HL-60/S4 treated with retinoic acid at 250 ng/mL for 4 days and 3 days (cell line): ENCODE measurements at regions not wholly inside any gene's neighbourhood (a gene's known extent, or its start where the extent isn't known, plus 50 kb on each side); places are given as distances from the start of the nearest gene placed in this dataset.
"Not testable (repeated sequence)": the region's sequence is repeated elsewhere in the genome, so short reads cannot be mapped to it uniquely, and the experiment has no call there.

Experiments
- in situ Hi-C: fragments of 300-500 bp; cut with MboI; formaldehyde crosslinking; loops from 2 replicates; pipeline ENCODE4 v1.7.0; 2022; ENCODE audit warnings: low sequenced_read_pairs

- in situ Hi-C loops, result no loop called here
Observed at GRCh38 chr10:109007514-109007913, 915.8 kb downstream of the XPNPEP1 start.

DNA sequence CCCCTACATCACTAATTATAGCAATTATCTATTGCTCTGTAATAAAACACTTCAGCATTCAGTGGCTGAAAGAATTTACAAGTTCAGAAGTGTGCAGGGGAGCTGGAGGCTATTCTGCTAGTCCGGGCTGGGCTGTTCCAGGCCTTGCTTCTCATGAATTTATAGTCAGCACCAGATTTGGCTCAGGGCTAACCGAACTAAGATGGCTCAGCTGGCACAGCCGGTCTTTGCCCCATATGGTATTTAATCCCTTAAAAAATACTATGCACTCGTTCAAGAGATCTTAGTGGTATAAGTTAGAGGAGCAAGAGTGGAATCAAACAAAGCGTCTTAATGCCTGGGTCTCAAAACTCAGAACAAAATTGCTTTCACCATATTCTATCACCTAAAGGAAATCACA is 932.9 kb downstream of the XPNPEP1 start:
- in situ Hi-C loops, result no loop called here

DNA sequence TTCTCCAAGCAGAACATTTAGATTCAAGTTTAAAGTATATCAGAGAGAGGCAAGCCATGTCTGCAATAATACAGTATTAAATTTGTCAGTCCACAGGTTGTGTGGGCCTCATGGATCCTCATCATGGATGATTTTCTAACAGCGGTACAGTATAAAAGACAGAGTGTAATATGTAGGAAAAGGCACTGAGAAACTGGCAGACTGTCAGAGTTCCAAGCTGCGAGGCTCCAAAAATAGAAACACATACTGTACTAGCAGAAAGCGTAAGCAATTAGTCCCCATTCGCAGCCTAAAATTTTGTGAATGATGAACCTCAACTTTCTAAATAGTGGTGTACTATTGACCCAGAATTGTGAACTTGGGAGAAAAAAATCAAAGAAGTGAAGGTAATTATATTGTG is 933.3 kb downstream of the XPNPEP1 start:
- in situ Hi-C loops, result no loop called here

DNA sequence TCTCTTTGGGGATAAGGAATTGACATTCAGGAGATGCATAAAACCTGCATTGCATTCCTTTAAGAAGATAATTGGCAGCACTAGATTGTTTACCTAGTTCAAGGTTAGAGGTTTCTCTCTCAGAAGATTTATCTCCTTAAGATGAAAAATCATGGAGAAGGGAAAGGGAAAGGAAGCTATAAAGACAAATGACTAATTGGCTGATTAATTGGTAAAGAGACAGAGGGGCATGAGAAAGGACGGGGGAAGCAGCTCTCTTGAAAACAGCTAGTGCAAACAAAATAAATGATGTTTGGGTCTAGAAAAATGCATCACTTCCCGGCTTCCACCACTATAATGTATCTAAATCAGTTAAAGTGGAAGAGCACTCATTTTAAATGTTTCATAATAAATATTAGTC is 941.2 kb downstream of the XPNPEP1 start:
- in situ Hi-C loops, result no loop called here

DNA sequence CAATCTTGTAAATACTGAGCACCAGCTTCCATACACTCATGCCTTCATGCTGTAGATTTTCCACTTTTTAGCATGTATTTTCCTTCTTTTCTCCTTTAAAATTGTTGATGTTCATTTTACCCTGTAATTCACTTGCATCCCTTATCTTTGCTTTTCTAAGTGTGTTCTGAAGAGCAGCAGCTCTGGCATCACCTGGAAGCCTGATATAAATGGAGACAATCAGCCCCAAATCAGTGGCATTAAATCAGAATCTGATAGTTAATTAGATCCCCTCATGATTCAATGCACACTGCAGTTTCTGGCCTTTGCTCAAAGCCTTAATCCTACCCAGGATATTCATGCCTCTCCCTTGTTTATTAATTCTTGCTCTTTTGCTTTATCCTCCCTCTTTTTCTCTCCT is 942.4 kb downstream of the XPNPEP1 start:
- in situ Hi-C loops, result no loop called here

GRCh38 chr10:108975459-108976058 is 947.8 kb downstream of the XPNPEP1 start:
- in situ Hi-C loops, result no loop called here

DNA sequence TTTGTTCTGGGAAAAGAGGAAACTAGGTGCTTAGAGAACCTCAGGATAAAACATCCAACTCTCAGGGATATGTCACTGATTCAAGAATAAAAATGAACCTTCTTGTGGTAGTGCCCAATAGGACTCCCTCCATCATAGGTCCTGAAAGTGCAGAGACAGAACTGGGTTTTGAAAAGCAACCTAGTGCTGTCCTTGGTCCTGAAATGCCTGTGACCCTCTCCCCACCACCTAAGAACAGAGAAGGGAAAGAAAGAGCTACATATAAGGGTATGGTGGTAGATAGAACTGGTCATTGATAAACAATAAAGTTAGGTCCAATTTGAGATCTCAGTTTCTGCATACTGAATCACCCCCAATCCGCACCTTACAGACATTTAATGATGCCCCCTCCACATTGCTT is 953.3 kb downstream of the XPNPEP1 start:
- in situ Hi-C loops, result no loop called here

DNA sequence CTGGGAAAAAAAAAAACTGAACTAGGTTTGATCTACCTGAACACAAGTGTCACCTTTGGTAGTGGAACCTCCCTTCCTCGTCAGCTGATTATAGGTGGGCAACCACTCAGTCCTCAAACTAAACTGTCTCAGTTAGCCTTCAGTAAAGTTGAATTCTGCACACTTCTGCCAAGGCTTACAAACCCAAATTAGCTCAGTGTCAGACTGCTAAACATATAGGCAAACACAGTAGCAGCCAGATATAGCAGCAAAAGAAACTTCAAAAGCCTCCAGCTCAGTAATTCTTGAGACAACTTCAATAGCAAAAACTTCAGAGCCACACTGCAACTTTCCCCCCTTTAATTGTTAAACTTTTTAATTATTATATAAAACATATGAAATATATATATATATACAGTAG is 956.9 kb downstream of the XPNPEP1 start:
- in situ Hi-C loops, result no loop called here

DNA sequence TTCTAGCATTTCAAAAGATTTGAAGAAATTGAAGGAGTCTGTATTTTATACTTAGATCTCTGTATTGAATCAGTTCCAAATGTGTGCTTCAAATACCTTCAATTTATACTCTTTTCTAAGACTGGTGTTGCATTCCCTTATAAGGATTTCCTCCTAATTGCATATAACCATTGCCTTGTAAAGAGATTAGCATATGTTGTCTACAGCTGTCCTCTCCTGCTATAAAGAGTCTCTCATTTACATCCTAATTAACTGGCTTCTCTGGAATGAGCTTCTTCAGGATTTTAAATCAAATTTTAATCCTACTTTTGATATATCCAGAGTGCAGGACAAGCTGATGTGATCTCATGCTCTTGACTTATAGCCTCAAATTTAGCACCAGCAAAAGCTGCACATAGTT is 957.3 kb downstream of the XPNPEP1 start:
- in situ Hi-C loops, result no loop called here

DNA sequence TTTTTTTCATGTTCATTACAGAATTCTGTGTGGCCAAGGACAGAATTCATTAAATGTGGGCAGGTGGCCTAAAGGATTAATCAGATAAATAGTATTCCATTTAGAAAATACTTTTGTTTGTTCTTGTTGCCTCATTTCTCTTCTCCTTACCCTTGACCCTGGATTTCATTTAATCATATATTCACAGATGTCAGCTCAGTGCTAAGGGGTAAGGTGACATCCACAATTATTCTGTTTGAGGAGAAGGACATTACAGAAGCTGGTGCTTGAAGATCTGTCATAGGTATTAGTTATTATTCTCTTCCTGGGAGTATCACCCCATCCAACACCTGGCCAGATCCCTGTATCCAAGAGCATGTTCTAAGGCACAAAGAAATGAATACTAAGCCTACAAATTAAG is 961.1 kb downstream of the XPNPEP1 start:
- in situ Hi-C loops, result no loop called here

DNA sequence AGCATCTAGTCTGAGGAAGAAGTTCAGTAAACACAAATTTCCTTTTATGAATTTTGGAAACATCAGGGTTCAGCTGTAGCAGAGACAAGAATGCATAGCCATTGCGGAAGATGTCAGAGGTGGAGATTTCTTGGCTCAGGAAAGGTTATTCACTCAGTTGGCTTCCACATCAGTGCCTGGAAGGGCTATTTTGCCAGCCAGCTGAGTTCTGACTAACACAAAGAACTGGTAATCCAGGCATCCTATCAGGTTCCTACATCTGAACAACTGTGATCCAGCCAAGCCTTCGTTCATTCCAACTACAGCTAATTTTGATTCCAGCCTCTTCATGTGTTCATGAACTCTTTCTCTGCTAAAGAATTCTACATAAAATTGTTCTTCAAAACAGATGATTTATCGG is 965.6 kb downstream of the XPNPEP1 start:
- in situ Hi-C loops, result no loop called here

- in situ Hi-C loops, result no loop called here
Observed at GRCh38 chr10:108956149-108956548, 967.2 kb downstream of the XPNPEP1 start.

DNA sequence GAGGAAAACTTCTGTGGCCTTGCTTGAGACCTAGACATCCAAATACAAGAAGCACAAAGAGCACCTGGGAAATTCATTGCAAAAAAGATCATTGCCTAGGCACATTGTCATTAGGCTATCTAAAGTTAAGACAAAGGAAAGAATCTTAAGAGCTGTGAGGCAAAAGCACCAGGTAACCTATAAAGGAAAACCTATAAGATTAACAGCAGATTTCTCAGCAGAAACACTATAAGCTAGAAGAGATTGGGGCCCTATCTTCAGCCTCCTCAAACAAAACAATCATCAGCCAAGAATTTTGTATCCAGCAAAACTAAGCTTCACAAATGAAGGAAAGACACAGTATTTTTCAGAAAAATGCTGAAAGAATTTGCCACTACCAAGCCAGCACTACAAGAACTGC is 1003.3 kb downstream of the XPNPEP1 start:
- in situ Hi-C loops, result not testable (repeated sequence)

- in situ Hi-C loops, result no loop called here
Observed at GRCh38 chr10:108913300-108913699, 1010.0 kb downstream of the XPNPEP1 start.

DNA sequence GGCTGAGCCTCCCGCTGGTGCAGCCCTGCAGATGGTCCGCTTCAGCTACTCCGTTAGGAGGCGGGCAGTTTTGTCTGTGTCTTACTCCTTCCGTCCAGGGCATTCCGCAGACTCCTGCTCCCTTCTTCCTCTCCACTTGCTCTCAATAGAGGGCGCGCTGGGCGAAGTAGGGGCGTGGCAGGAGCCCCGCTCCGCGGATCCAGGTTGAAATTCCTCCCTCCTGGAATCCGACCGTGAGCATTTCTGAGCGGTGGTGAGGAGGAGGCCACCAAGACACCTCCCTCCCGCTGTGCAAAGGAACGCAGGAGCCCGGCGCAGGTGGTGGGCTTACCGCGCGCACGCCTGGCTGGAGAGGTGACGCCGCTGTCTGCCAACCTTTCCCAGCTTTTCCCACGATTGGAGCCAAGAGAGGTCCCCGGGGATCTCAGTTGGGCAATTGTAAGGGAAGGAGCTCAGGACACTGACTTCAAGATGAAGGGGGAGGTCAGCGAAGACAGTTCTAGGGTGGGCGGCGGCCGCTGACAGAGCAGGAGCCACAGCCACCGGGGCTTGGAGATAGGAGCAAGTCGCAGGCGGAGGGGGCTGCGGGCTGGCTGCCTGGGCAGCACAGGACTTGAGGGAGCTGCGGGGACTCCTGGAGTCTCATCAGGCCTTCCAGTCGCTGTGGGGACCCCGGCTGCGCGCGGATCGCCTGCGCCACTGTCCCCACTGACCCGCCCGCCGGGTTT is 1011.3 kb downstream of the XPNPEP1 start:
- in situ Hi-C loops, result no loop called here

- in situ Hi-C loops, result no loop called here
Observed at GRCh38 chr10:108908096-108908495, 1015.2 kb downstream of the XPNPEP1 start.

GRCh38 chr10:108905821-108906220 is 1017.5 kb downstream of the XPNPEP1 start:
- in situ Hi-C loops, result no loop called here

DNA sequence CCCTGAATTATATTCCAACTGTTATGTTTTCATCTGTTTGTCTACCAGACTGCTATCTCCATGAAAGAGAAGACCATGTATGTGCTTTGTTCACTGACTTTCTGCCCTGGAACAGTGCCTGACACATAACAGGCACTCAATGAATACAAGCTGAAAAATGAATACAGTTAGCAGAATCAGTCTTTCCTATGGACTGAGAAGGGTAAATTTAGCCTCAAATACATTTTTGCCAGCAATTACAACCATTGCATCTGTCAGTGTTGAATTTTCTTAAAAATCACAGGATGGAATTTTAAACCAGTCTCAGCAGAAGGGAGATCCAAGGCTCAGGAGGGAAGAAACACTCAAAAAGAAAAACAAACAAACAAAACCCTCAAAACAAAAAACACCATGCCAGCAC is 1018.1 kb downstream of the XPNPEP1 start:
- in situ Hi-C loops, result no loop called here

- in situ Hi-C loops, result no loop called here
Observed at GRCh38 chr10:108904163-108904838, 1019.0 kb downstream of the XPNPEP1 start.

DNA sequence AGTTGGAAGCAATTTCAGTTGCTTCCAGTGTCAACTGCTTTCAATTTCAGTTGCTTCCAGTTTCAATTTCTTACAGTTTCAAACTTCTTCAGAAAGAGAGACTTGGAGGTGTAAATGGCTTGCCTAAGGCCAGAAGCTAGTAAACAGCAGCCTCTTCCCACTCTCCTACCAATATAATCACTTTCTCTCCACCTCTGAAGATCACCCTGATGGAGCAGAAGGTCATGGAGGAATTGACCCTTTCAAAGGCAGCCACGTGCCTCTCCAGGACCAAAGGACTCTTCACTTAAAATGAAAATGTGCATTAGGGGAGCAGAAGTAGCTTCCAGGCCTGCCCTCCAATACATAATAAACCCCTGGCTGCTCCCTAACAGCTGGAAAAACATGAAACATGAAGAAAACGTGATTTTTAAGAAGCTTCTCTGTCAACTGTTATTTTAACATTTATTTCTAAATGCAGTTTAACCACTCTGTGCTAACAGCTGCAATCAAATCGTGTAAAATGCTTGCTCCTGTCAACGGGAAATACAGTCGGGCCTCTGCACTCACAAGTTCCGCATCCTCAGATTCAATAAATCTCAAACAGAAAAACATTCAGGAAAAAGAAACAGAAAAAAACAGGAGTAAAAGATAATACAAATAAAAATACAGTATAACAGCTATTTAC is 1020.6 kb downstream of the XPNPEP1 start:
- in situ Hi-C loops, result no loop called here

- in situ Hi-C loops, result no loop called here
Observed at GRCh38 chr10:108901781-108902618, 1021.3 kb downstream of the XPNPEP1 start.
